Mammary epithelial cell (primary cell): ENCODE measurements at regions not wholly inside any gene's neighbourhood (a gene's known extent, or its start where the extent isn't known, plus 50 kb on each side); places are given as distances from the start of the nearest gene placed in this dataset.

Experiments used
- CTCF ChIP-seq, 2 donors: IDR thresholded peaks in 1 of 2; conservative IDR thresholded peaks in 1 of 2; 2 replicates each; pipeline ENCODE4 v1.5.1; 2011 to 2012; ENCODE audit warnings: inconsistent platforms in 2 of 2, low read length in 2 of 2, mild to moderate bottlenecking in 2 of 2, control low read depth in 1 of 2, low read depth in 1 of 2; ENCODE audit not compliant: insufficient read depth in 1 of 2; ENCODE audit errors: extremely low read depth in 1 of 2
- EZH2 ChIP-seq: IDR thresholded peaks from 2 replicates; pipeline ENCODE4 v1.6.1; 2012; ENCODE audit warnings: low read length, inconsistent platforms, borderline replicate concordance

GRCh38 chr1:239997160-239997514 lies 94.5 kb upstream of the FMN2 start:
- TF ChIP-seq CTCF (conservative IDR thresholded peaks at IDR 0.05 in 1 of 2, IDR thresholded peaks at IDR 0.05 in 1 of 2; ENCODE audit: extremely low read depth in 1 of 2, insufficient read depth in 1 of 2, low read depth in 1 of 2, low read length in 2 of 2) = no peak
- TF ChIP-seq EZH2 = no peak
